NCI-H2227 treated with DMSO at 0.1 percent for 48 hours (cell line): ENCODE measurements at regions not wholly inside any gene's neighbourhood (a gene's known extent, or its start where the extent isn't known, plus 50 kb on each side); places are given as distances from the start of the nearest gene placed in this dataset.

Experiments
- DNase-seq: peaks from one replicate; lab custom pipeline; 2025; lab: John Stamatoyannopoulos, UW

- no peak for DNase-seq
Measured at GRCh38 chr6:30806581-30807183, 62.3 kb upstream of the IER3 start.

GRCh38 chr6:30804333-30804732 is 60.0 kb upstream of the IER3 start:
- no peak for DNase-seq

GRCh38 chr6:30802731-30803130 is 58.4 kb upstream of the IER3 start:
- DNase-seq, result no peak

GRCh38 chr6:30801950-30802349 is 57.6 kb upstream of the IER3 start:
- DNase-seq, result no peak

- DNase-seq, result no peak
Measured at GRCh38 chr6:30800871-30801270, 56.5 kb upstream of the IER3 start.

GRCh38 chr6:30799210-30799609 is 54.9 kb upstream of the IER3 start:
- no peak for DNase-seq

GRCh38 chr6:30798494-30798893 is 54.1 kb upstream of the IER3 start:
- no peak for DNase-seq

GRCh38 chr6:30795549-30796293 is 51.4 kb upstream of the IER3 start:
- DNase-seq, result no peak
